HCT116 (cell line): ENCODE measurements at regions not wholly inside any gene's neighbourhood (a gene's known extent, or its start where the extent isn't known, plus 50 kb on each side); places are given as distances from the start of the nearest gene placed in this dataset.

Experiments
- CEBPB ChIP-seq: IDR thresholded peaks from 2 replicates; pipeline ENCODE4 v1.6.1; 2012; ENCODE audit warnings: low read depth
- ELF1 ChIP-seq: IDR thresholded peaks from 2 replicates; pipeline ENCODE4 v1.6.1; 2012; ENCODE audit warnings: low read depth, borderline replicate concordance
- EZH2 ChIP-seq: fragments of 200-600 bp; sonication (generic); IDR thresholded peaks from 2 replicates; pipeline ENCODE4 v1.6.1; 2017; ENCODE audit warnings: antibody characterized with exemption, mixed run types
- EZH2phosphoT487 ChIP-seq: fragments of 200-600 bp; IDR thresholded peaks from 2 replicates; pipeline ENCODE4 v1.6.1; 2018; ENCODE audit warnings: antibody characterized with exemption, borderline replicate concordance
- POLR2A ChIP-seq: IDR thresholded peaks from 2 replicates; pipeline ENCODE4 v1.7.0; 2011; ENCODE audit warnings: borderline replicate concordance; ENCODE audit not compliant: insufficient read depth, insufficient read length; ENCODE audit errors: extremely low read depth
- POLR2AphosphoS5 ChIP-seq: IDR thresholded peaks from 2 replicates; pipeline ENCODE4 v1.6.1; 2011; ENCODE audit warnings: mild to moderate bottlenecking, low read depth, low read length, moderate library complexity
- SIN3A ChIP-seq: IDR thresholded peaks from 2 replicates; pipeline ENCODE4 v1.6.1; 2012; ENCODE audit warnings: low read depth
- SP1 ChIP-seq: IDR thresholded peaks from 2 replicates; pipeline ENCODE4 v1.6.1; 2012; ENCODE audit warnings: low read depth
- SRF ChIP-seq: IDR thresholded peaks from 2 replicates; pipeline ENCODE4 v1.6.1; 2012; ENCODE audit warnings: low read depth
- TCF7L2 ChIP-seq: IDR thresholded peaks from 2 replicates; pipeline ENCODE4 v1.7.0; 2011; ENCODE audit warnings: borderline replicate concordance, inconsistent platforms; ENCODE audit not compliant: insufficient read depth, insufficient read length; ENCODE audit errors: extremely low read depth
- YY1 ChIP-seq: IDR thresholded peaks from 2 replicates; pipeline ENCODE4 v1.6.1; 2011; ENCODE audit warnings: low read length, low read depth, moderate library complexity, mild to moderate bottlenecking; ENCODE audit not compliant: insufficient replicate concordance; ENCODE audit errors: extremely low read depth
- TF ChIP-seq, protein P1 (sequence below), 3 experiments: fragments of 200-600 bp in 1 of 3; sonication (generic) in 1 of 3; IDR thresholded peaks in 2 of 3; conservative IDR thresholded peaks in 1 of 3; 2 replicates each; pipeline ENCODE4 v1.5.1; 2012 to 2017; ENCODE audit warnings: low read depth in 2 of 3, low read length in 2 of 3, antibody characterized with exemption in 1 of 3, borderline replicate concordance in 1 of 3, control low read depth in 1 of 3, mild to moderate bottlenecking in 1 of 3, mixed read lengths in 1 of 3, mixed run types in 1 of 3, moderate library complexity in 1 of 3; ENCODE audit not compliant: insufficient read depth in 1 of 3
- TF ChIP-seq, protein P2 (sequence below): IDR thresholded peaks from 2 replicates; pipeline ENCODE4 v1.6.1; 2012; ENCODE audit warnings: low read depth

GRCh38 chr3:67228136-67228535, 230.0 kb downstream of the KBTBD8 start:
- no peak for TF ChIP-seq SIN3A
- TF ChIP-seq, protein P1, sequence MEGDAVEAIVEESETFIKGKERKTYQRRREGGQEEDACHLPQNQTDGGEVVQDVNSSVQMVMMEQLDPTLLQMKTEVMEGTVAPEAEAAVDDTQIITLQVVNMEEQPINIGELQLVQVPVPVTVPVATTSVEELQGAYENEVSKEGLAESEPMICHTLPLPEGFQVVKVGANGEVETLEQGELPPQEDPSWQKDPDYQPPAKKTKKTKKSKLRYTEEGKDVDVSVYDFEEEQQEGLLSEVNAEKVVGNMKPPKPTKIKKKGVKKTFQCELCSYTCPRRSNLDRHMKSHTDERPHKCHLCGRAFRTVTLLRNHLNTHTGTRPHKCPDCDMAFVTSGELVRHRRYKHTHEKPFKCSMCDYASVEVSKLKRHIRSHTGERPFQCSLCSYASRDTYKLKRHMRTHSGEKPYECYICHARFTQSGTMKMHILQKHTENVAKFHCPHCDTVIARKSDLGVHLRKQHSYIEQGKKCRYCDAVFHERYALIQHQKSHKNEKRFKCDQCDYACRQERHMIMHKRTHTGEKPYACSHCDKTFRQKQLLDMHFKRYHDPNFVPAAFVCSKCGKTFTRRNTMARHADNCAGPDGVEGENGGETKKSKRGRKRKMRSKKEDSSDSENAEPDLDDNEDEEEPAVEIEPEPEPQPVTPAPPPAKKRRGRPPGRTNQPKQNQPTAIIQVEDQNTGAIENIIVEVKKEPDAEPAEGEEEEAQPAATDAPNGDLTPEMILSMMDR (IDR thresholded peaks at IDR 0.05 in 2 of 3, conservative IDR thresholded peaks at IDR 0.05 in 1 of 3; ENCODE audit: borderline replicate concordance in 1 of 3, insufficient read depth in 1 of 3, low read depth in 2 of 3, low read length in 2 of 3) = no peak
- no peak for TF ChIP-seq POLR2AphosphoS5
- TF ChIP-seq POLR2A = no peak
- TF ChIP-seq SP1 = no peak
- TF ChIP-seq CEBPB = no peak
- TF ChIP-seq, protein P2, sequence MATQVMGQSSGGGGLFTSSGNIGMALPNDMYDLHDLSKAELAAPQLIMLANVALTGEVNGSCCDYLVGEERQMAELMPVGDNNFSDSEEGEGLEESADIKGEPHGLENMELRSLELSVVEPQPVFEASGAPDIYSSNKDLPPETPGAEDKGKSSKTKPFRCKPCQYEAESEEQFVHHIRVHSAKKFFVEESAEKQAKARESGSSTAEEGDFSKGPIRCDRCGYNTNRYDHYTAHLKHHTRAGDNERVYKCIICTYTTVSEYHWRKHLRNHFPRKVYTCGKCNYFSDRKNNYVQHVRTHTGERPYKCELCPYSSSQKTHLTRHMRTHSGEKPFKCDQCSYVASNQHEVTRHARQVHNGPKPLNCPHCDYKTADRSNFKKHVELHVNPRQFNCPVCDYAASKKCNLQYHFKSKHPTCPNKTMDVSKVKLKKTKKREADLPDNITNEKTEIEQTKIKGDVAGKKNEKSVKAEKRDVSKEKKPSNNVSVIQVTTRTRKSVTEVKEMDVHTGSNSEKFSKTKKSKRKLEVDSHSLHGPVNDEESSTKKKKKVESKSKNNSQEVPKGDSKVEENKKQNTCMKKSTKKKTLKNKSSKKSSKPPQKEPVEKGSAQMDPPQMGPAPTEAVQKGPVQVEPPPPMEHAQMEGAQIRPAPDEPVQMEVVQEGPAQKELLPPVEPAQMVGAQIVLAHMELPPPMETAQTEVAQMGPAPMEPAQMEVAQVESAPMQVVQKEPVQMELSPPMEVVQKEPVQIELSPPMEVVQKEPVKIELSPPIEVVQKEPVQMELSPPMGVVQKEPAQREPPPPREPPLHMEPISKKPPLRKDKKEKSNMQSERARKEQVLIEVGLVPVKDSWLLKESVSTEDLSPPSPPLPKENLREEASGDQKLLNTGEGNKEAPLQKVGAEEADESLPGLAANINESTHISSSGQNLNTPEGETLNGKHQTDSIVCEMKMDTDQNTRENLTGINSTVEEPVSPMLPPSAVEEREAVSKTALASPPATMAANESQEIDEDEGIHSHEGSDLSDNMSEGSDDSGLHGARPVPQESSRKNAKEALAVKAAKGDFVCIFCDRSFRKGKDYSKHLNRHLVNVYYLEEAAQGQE = no peak
- TF ChIP-seq EZH2 = no peak
- TF ChIP-seq ELF1 = no peak
- TF ChIP-seq SRF = no peak
- no peak for TF ChIP-seq TCF7L2
- TF ChIP-seq YY1 = no peak
- no peak for TF ChIP-seq EZH2phosphoT487
